PC-3 (cell line): ENCODE measurements at regions not wholly inside any gene's neighbourhood (a gene's known extent, or its start where the extent isn't known, plus 50 kb on each side); places are given as distances from the start of the nearest gene placed in this dataset.

ENCODE experiments used
- ATAC-seq: fragments of 200-7000 bp; cut with Tn5 transposase; 2 replicates; pipeline ENCODE4 v1.9.1; 2020; ENCODE audit warnings: mild to moderate bottlenecking, moderate library complexity
- BruUV-seq: library from RNA; stranded (reverse); fragments of 400-500 nt; replicated peaks from 2 replicates; lab custom pipeline; 2021; lab: Mats Ljungman, UMichigan
- CTCF ChIA-PET: fragments of 300-600 bp; sonication (Branson Sonifier 250); formaldehyde crosslinking; loops from one replicate; lab custom pipeline; 2022; ENCODE audit warnings: antibody characterized with exemption; lab: Charles Lee
- POLR2A ChIA-PET: fragments of 300-600 bp; sonication (Branson Sonifier 250); formaldehyde crosslinking; loops from one replicate; lab custom pipeline; 2022; ENCODE audit warnings: antibody characterized with exemption; ENCODE audit not compliant: unreplicated experiment; lab: Charles Lee
- DNase-seq: peaks from one replicate; pipeline ENCODE4 v3.0.0-alpha.2; 2015
- H2AFZ ChIP-seq: fragments of 300-600 bp; sonication (generic); 2 replicates; pipeline ENCODE4 v1.6.0; 2016; ENCODE audit warnings: antibody characterized with exemption, low read length
- H3F3A ChIP-seq: fragments of 300-600 bp; sonication (generic); one replicate; pipeline ENCODE4 v1.6.0; 2017; ENCODE audit warnings: antibody characterized with exemption, low read length, control low read depth, mild to moderate bottlenecking; ENCODE audit not compliant: unreplicated experiment
- H3K27ac ChIP-seq: fragments of 300-600 bp; sonication (generic); 2 replicates; pipeline ENCODE4 v1.5.1; 2016; ENCODE audit warnings: mild to moderate bottlenecking, low read length
- H3K27me3 ChIP-seq: fragments of 300-600 bp; sonication (generic); 2 replicates; pipeline ENCODE4 v1.6.1; 2016; ENCODE audit warnings: low read length, mixed read lengths
- H3K36me3 ChIP-seq: fragments of 300-600 bp; sonication (generic); 2 replicates; pipeline ENCODE4 v1.6.1; 2016; ENCODE audit warnings: low read depth, mixed run types, low read length, mixed read lengths
- H3K4me1 ChIP-seq: fragments of 300-600 bp; sonication (generic); 2 replicates; pipeline ENCODE4 v1.5.1; 2016; ENCODE audit warnings: low read length; ENCODE audit not compliant: insufficient read depth
- H3K4me2 ChIP-seq: fragments of 300-600 bp; sonication (generic); 2 replicates; pipeline ENCODE4 v1.6.0; 2016; ENCODE audit warnings: low read length
- H3K4me3 ChIP-seq: fragments of 300-600 bp; sonication (generic); 2 replicates; pipeline ENCODE4 v1.5.1; 2016; ENCODE audit warnings: mild to moderate bottlenecking, low read length, mixed read lengths
- H3K79me2 ChIP-seq: fragments of 300-600 bp; sonication (generic); 2 replicates; pipeline ENCODE4 v1.6.1; 2017; ENCODE audit warnings: low read length, mixed read lengths
- H3K9ac ChIP-seq: fragments of 300-600 bp; sonication (generic); 2 replicates; pipeline ENCODE4 v1.6.0; 2016; ENCODE audit warnings: mild to moderate bottlenecking, low read length
- H3K9me2 ChIP-seq: fragments of 300-600 bp; sonication (generic); replicated peaks from 2 replicates; pipeline ENCODE4 v1.6.1; 2016; ENCODE audit warnings: mixed run types, low read length, mixed read lengths
- H3K9me3 ChIP-seq: fragments of 300-600 bp; sonication (generic); 2 replicates; pipeline ENCODE4 v1.6.1; 2016; ENCODE audit warnings: low read length, mixed read lengths
- H4K20me1 ChIP-seq: fragments of 300-600 bp; sonication (generic); 2 replicates; pipeline ENCODE4 v1.6.1; 2016; ENCODE audit warnings: low read length, mixed read lengths
- CTCF ChIP-seq: fragments of 300-600 bp; sonication (generic); conservative IDR thresholded peaks from 2 replicates; pipeline ENCODE4 v1.5.1; 2017; ENCODE audit warnings: antibody characterized with exemption, low read depth, mild to moderate bottlenecking, low read length
- EZH2 ChIP-seq: fragments of 300-600 bp; sonication (generic); IDR thresholded peaks from one replicate; pipeline ENCODE4 v1.6.1; 2017; ENCODE audit warnings: antibody characterized with exemption, mild to moderate bottlenecking, low read length; ENCODE audit not compliant: unreplicated experiment
- EZH2phosphoT487 ChIP-seq: fragments of 300-600 bp; sonication (generic); IDR thresholded peaks from 2 replicates; pipeline ENCODE4 v1.6.1; 2018; ENCODE audit warnings: mild to moderate bottlenecking, antibody characterized with exemption, low read length, borderline replicate concordance
- intact Hi-C: fragments of 100-400 bp; cut with micrococcal nuclease; formaldehyde crosslinking; loops from 2 replicates; pipeline ENCODE4 v1.9.0; 2023

- DNase-seq (no peak), ATAC-seq (no peak)
- H3K4me1 ChIP-seq = peaks cover 43% of the 10 kb centered on the region
- no peaks in the 10 kb centered on the region for H4K20me1 ChIP-seq
- no peaks in the 10 kb centered on the region for H3K36me3 ChIP-seq
- H3K4me2 ChIP-seq = no peak overlapping the region
- H3K79me2 ChIP-seq = no peaks in the 10 kb centered on the region
- H3K27me3 ChIP-seq = no peaks in the 10 kb centered on the region
- H3K9ac ChIP-seq = no peak overlapping the region
- no peak overlapping the region for H2AFZ ChIP-seq
- ChIA-PET POLR2A (no interaction called here), CTCF (no interaction called here)
- H3K9me2 ChIP-seq = no peaks in the 10 kb centered on the region
- H3K9me3 ChIP-seq = no peaks in the 10 kb centered on the region
- intact Hi-C loops = no loop called here
- TF ChIP-seq EZH2phosphoT487 (no peak), CTCF (no peak), EZH2 (no peak)
- H3K27ac ChIP-seq = no peak overlapping the region
- BruUV-seq = no TSS peak
- no peaks in the 10 kb centered on the region for H3F3A ChIP-seq
- H3K4me3 ChIP-seq = no peak overlapping the region
These were observed 53.2 kb upstream of the ABLIM1 start for GRCh38 chr10:114711176-114711868.

GRCh38 chr10:114711869-114712250 lies 53.8 kb upstream of the ABLIM1 start:
- no peak overlapping the region for H3K4me3 ChIP-seq
- H3K4me1 ChIP-seq = peaks cover 45% of the 10 kb centered on the region
- no TSS peak for BruUV-seq
- no peak for DNase-seq
- TF ChIP-seq EZH2phosphoT487 = no peak
- TF ChIP-seq CTCF = no peak
- no peak for TF ChIP-seq EZH2
- no peaks in the 10 kb centered on the region for H4K20me1 ChIP-seq
- no peaks in the 10 kb centered on the region for H3K79me2 ChIP-seq
- no peaks in the 10 kb centered on the region for H3K9me2 ChIP-seq
- ChIA-PET CTCF (no interaction called here), POLR2A (no interaction called here)
- H3K4me2 ChIP-seq = no peak overlapping the region
- H3K9me3 ChIP-seq = no peaks in the 10 kb centered on the region
- H2AFZ ChIP-seq = no peak overlapping the region
- no peak overlapping the region for H3K9ac ChIP-seq
- intact Hi-C loops = no loop called here
- H3K36me3 ChIP-seq = no peaks in the 10 kb centered on the region
- H3K27ac ChIP-seq = no peak overlapping the region
- H3K27me3 ChIP-seq = no peaks in the 10 kb centered on the region
- ATAC-seq = no peak
- H3F3A ChIP-seq = no peaks in the 10 kb centered on the region

GRCh38 chr10:114713525-114714090 lies 55.5 kb upstream of the ABLIM1 start:
- BruUV-seq = no TSS peak
- no peaks in the 10 kb centered on the region for H3K9me3 ChIP-seq
- peak overlapping the region; percentile 71 for H3K27ac ChIP-seq
- no peaks in the 10 kb centered on the region for H3K9me2 ChIP-seq
- H3K9ac ChIP-seq = peak overlapping the region; percentile 20; the same call in 1 of the 2 replicates
- no peaks in the 10 kb centered on the region for H4K20me1 ChIP-seq
- ChIA-PET CTCF (no interaction called here), POLR2A (no interaction called here)
- H2AFZ ChIP-seq = no peak overlapping the region
- DNase-seq (no peak), ATAC-seq (no peak)
- H3K36me3 ChIP-seq = no peaks in the 10 kb centered on the region
- H3K4me2 ChIP-seq = peak overlapping the region; percentile 51
- peaks cover 45% of the 10 kb centered on the region for H3K4me1 ChIP-seq
- no peaks in the 10 kb centered on the region for H3K79me2 ChIP-seq
- TF ChIP-seq EZH2 (no peak), CTCF (no peak)
- no peaks in the 10 kb centered on the region for H3F3A ChIP-seq
- no peak overlapping the region for H3K4me3 ChIP-seq
- H3K27me3 ChIP-seq = no peaks in the 10 kb centered on the region
- intact Hi-C loops = loop anchor here (1.0 to 2.0 kb wide), 2 partner anchors 41 to 65 kb away; no protein-coding TSS in a partner anchor
